ENCODE measurements at regions not wholly inside any gene's neighbourhood (a gene's known extent, or its start where the extent isn't known, plus 50 kb on each side); places are given as distances from the start of the nearest gene placed in this dataset.

GRCh38 chr13:33480561-33480960 is 195.0 kb upstream of the STARD13 start (continued):
- no peak for TF ChIP-seq ZC3H11A (IDR thresholded peaks at IDR 0.05)
- no peak for TF ChIP-seq EP300 (IDR thresholded peaks at IDR 0.05)

DNA sequence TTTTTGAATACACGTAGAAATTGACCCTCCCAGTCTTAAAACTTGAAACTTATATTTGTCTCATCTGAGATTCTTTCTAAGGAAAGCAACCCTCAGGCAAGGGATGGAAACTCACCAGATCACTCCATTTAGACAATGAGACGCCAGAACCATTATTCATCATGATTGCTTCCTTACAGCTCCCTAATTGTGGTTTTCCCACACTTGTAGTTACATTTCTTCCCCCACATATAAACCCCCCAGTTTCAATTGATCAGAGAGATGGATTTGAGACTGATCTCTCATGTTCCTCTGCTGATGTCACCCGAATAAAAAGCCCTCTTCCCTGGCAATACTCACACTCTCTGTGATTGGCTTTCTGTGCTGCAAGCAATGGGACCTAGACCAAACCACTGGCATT is 197.9 kb upstream of the STARD13 start:
- CTCF ChIA-PET, result no interaction called here
- whole genome bisulfite sequencing (ENCODE audit: missing lambda C conversion rate), result 25% methylated on average over 3 of the region's 3 CpGs
- H3K9me3 ChIP-seq, result peaks cover 5% of the 10 kb centered on the region

GRCh38 chr13:33485247-33485646 is 199.7 kb upstream of the STARD13 start:
- no peak for ATAC-seq
- CTCF ChIA-PET, result no interaction called here
- WGBS (ENCODE audit: missing lambda C conversion rate), result 56% methylated on average over 1 of the region's 1 CpG
- Histone ChIP-seq H3K4me3 (no peak overlapping the region), H3K9me3 (peaks cover 5% of the 10 kb centered on the region), H3K4me2 (no peak overlapping the region), H3K4me1 (no peaks in the 10 kb centered on the region), H3K27ac (no peak overlapping the region)
- no peak for FAIRE-seq
- POLR2A ChIA-PET, result no interaction called here
- peak; percentile 53 for TF ChIP-seq MAFK (IDR thresholded peaks at IDR 0.05; ENCODE audit: partially characterized antibody)
- TF ChIP-seq KDM5A (IDR thresholded peaks at IDR 0.05), result no peak
- DNase-seq (ENCODE audit: low read depth in 1 of 2, low spot score in 1 of 2), result no peak

More for the DNA sequence above, 197.9 kb upstream of the STARD13 start:
- Histone ChIP-seq H3K4me2 (no peak overlapping the region), H3K27ac (no peak overlapping the region), H3K4me3 (no peak overlapping the region), H3K4me1 (no peaks in the 10 kb centered on the region)
- no peak for FAIRE-seq
- POLR2A ChIA-PET, result no interaction called here
- no peak for TF ChIP-seq EP300 (IDR thresholded peaks at IDR 0.05)
- TF ChIP-seq, protein P1, sequence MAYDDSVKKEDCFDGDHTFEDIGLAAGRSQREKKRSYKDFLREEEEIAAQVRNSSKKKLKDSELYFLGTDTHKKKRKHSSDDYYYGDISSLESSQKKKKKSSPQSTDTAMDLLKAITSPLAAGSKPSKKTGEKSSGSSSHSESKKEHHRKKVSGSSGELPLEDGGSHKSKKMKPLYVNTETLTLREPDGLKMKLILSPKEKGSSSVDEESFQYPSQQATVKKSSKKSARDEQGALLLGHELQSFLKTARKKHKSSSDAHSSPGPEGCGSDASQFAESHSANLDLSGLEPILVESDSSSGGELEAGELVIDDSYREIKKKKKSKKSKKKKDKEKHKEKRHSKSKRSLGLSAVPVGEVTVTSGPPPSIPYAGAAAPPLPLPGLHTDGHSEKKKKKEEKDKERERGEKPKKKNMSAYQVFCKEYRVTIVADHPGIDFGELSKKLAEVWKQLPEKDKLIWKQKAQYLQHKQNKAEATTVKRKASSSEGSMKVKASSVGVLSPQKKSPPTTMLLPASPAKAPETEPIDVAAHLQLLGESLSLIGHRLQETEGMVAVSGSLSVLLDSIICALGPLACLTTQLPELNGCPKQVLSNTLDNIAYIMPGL (CRISPR knock-in tag; IDR thresholded peaks at IDR 0.05; ENCODE audit: borderline replicate concordance), result no peak
- TF ChIP-seq CEBPB (IDR thresholded peaks at IDR 0.05), result no peak
- no peak for TF ChIP-seq E2F6 (IDR thresholded peaks at IDR 0.05; ENCODE audit: borderline replicate concordance, low read depth)
- TF ChIP-seq MAZ (IDR thresholded peaks at IDR 0.05; ENCODE audit: borderline replicate concordance, low read depth, low read length), result no peak
- no peak for TF ChIP-seq SMC3 (IDR thresholded peaks at IDR 0.05)
- TF ChIP-seq KDM1A (IDR thresholded peaks at IDR 0.05; ENCODE audit: low read depth), result no peak
- TF ChIP-seq HDAC2 (IDR thresholded peaks at IDR 0.05), result no peak
- no peak for TF ChIP-seq PHF8 (IDR thresholded peaks at IDR 0.05; ENCODE audit: borderline replicate concordance, low read depth)
- TF ChIP-seq RNF2 (IDR thresholded peaks at IDR 0.05; ENCODE audit: borderline replicate concordance, low read depth), result no peak
- no peak for TF ChIP-seq TP53 (CRISPR knock-in tag; IDR thresholded peaks at IDR 0.05)
- no peak for TF ChIP-seq SREBF2 (IDR thresholded peaks at IDR 0.05)
- no peak for TF ChIP-seq NPAS2 (CRISPR knock-in tag; IDR thresholded peaks at IDR 0.05; ENCODE audit: borderline replicate concordance)
- TF ChIP-seq HOXB5 (CRISPR knock-in tag; IDR thresholded peaks at IDR 0.05), result no peak
- TF ChIP-seq ZSCAN20 (CRISPR knock-in tag; IDR thresholded peaks at IDR 0.05), result no peak
- no peak for TF ChIP-seq RFX5 (IDR thresholded peaks at IDR 0.05)
- DNase-seq (ENCODE audit: low read depth in 1 of 2, low spot score in 1 of 2), result no peak
- no peak for ATAC-seq

DNA sequence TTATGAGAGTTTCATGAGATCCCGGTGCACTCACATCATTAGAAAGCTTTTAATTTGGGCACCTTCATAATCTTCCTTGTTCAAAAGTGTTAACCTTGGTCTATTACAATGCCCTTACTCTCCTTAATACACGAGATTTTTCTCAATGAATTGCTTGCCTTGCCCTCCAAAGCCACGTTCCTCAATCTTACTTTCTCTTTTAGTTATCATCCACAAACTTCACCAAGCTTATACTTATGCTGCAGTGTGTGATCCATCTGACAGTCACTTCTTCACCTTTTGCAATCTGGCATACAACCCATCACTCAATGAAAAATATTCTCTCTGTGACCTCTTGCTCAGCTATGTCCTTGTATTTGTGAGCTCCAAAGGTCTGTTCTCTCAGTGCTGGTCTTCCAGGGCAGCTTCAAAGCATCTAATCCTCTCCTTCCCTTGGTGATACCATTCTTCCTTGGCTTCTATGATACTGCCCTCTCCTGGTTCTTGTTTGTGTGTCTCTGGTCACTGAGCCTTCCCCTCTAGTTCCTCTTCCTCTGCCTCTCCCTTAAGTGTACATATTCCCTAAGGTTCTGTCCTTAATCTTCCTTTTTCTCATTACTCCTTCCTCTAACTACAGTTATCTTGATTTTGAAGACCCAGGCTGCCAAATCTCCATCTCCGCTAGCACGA is 202.2 kb upstream of the STARD13 start:
- H3K27ac ChIP-seq, result no peak overlapping the region
- FAIRE-seq (no peak), ATAC-seq (peak; percentile 54 to 74; a peak in 4 of 6 replicates), DNase-seq (ENCODE audit: low read depth in 1 of 2, low spot score in 1 of 2) (peak in 1 of 2 experiments; percentile 29)
- H3K4me3 ChIP-seq, result no peak overlapping the region
- H3K9me3 ChIP-seq, result peaks cover 5% of the 10 kb centered on the region
- H3K4me2 ChIP-seq, result peak overlapping the region; percentile 28; the same call in 1 of the 3 replicates
- no peaks in the 10 kb centered on the region for H3K4me1 ChIP-seq
- CTCF ChIA-PET, result interaction anchor here (1.2 to 1.7 kb wide), 3 partner anchors 9 to 260 kb away, joined by 3 to 5 read pairs (median 3); no protein-coding TSS in a partner anchor
- 60% methylated on average over 5 of the region's 5 CpGs for WGBS (ENCODE audit: missing lambda C conversion rate)
- POLR2A ChIA-PET, result no interaction called here
- TF ChIP-seq FOXS1 (CRISPR knock-in tag; IDR thresholded peaks at IDR 0.05) (no peak), RAD21 (conservative IDR thresholded peaks at IDR 0.05 in 1 of 2, IDR thresholded peaks at IDR 0.05 in 1 of 2) (peak; percentile 27 to 47; a peak in 4 of 5 replicates), CBX8 (IDR thresholded peaks at IDR 0.05) (no peak), MAX (IDR thresholded peaks at IDR 0.05) (no peak), CHD4 (IDR thresholded peaks at IDR 0.05; ENCODE audit: borderline replicate concordance) (no peak), SMC3 (IDR thresholded peaks at IDR 0.05) (0 out of 3 replicates have a peak, but pooled peaks have one; percentile 18), FOSB (CRISPR knock-in tag; IDR thresholded peaks at IDR 0.05) (no peak), JUN (IDR thresholded peaks at IDR 0.05) (no peak), GATA3 (IDR thresholded peaks at IDR 0.05; ENCODE audit: borderline replicate concordance) (no peak), HDAC2 (IDR thresholded peaks at IDR 0.05) (no peak), KDM5A (IDR thresholded peaks at IDR 0.05) (no peak)
- TF ChIP-seq, protein P2, sequence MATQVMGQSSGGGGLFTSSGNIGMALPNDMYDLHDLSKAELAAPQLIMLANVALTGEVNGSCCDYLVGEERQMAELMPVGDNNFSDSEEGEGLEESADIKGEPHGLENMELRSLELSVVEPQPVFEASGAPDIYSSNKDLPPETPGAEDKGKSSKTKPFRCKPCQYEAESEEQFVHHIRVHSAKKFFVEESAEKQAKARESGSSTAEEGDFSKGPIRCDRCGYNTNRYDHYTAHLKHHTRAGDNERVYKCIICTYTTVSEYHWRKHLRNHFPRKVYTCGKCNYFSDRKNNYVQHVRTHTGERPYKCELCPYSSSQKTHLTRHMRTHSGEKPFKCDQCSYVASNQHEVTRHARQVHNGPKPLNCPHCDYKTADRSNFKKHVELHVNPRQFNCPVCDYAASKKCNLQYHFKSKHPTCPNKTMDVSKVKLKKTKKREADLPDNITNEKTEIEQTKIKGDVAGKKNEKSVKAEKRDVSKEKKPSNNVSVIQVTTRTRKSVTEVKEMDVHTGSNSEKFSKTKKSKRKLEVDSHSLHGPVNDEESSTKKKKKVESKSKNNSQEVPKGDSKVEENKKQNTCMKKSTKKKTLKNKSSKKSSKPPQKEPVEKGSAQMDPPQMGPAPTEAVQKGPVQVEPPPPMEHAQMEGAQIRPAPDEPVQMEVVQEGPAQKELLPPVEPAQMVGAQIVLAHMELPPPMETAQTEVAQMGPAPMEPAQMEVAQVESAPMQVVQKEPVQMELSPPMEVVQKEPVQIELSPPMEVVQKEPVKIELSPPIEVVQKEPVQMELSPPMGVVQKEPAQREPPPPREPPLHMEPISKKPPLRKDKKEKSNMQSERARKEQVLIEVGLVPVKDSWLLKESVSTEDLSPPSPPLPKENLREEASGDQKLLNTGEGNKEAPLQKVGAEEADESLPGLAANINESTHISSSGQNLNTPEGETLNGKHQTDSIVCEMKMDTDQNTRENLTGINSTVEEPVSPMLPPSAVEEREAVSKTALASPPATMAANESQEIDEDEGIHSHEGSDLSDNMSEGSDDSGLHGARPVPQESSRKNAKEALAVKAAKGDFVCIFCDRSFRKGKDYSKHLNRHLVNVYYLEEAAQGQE (IDR thresholded peaks at IDR 0.05), result no peak
